Thoracic aorta (tissue), 2 donors: ENCODE measurements at regions not wholly inside any gene's neighbourhood (a gene's known extent, or its start where the extent isn't known, plus 50 kb on each side); places are given as distances from the start of the nearest gene placed in this dataset.

ENCODE experiments used
- ATAC-seq: fragments of 150-250 bp; one replicate; pipeline ENCODE4 v1.8.0; 2017; ENCODE audit warnings: low read depth; ENCODE audit not compliant: insufficient number of reproducible peaks, low FRiP score
- DNase-seq: peaks from one replicate; pipeline ENCODE4 v3.0.0-alpha.2; 2020; ENCODE audit warnings: low spot score
- H3K27ac ChIP-seq, 2 donors: fragments of 200-600 bp; sonication (generic); 1 replicate in 1 of 2; 2 replicates in 1 of 2; pipeline ENCODE4 v1.5.1; 2016; ENCODE audit warnings: mild to moderate bottlenecking in 2 of 2, moderate library complexity in 2 of 2
- H3K27me3 ChIP-seq: fragments of 200-600 bp; sonication (generic); replicated peaks from 2 replicates; pipeline ENCODE4 v1.6.0; 2016; ENCODE audit warnings: mild to moderate bottlenecking; ENCODE audit not compliant: insufficient read depth
- H3K36me3 ChIP-seq: fragments of 200-600 bp; sonication (generic); one replicate; pipeline ENCODE4 v1.5.1; 2016
- H3K4me1 ChIP-seq, 2 donors: fragments of 200-600 bp; sonication (generic); 1 replicate in 1 of 2; 2 replicates in 1 of 2; pipeline versions ENCODE4 v1.5.1 to v1.6.0; 2016; ENCODE audit warnings: low read depth in 2 of 2, mild to moderate bottlenecking in 1 of 2; ENCODE audit not compliant: control insufficient read depth in 1 of 2
- H3K4me3 ChIP-seq: fragments of 200-600 bp; sonication (generic); 2 replicates; pipeline ENCODE4 v1.5.1; 2016; ENCODE audit warnings: mild to moderate bottlenecking
- H3K9me3 ChIP-seq: fragments of 200-600 bp; sonication (generic); 2 replicates; pipeline ENCODE4 v1.5.1; 2016
- CTCF ChIP-seq: fragments of 200-600 bp; sonication (generic); IDR thresholded peaks from one replicate; pipeline ENCODE4 v1.5.1; 2019; ENCODE audit warnings: antibody characterized with exemption

GRCh38 chr15:96966554-96966953, 636.1 kb downstream of the NR2F2 start:
- ATAC-seq = no peak

GRCh38 chr15:96969732-96970710, 639.5 kb downstream of the NR2F2 start:
- Histone ChIP-seq H3K27me3 (no peaks in the 10 kb centered on the region), H3K27ac (no peak overlapping the region), H3K36me3 (no peaks in the 10 kb centered on the region), H3K9me3 (no peaks in the 10 kb centered on the region), H3K4me1 (no peaks in the 10 kb centered on the region), H3K4me3 (no peak overlapping the region)
- ATAC-seq = no peak
- no peak for DNase-seq
- no peak for TF ChIP-seq CTCF

More at GRCh38 chr15:96966554-96966953, 636.1 kb downstream of the NR2F2 start:
- Histone ChIP-seq H3K27ac (no peak overlapping the region), H3K4me3 (no peak overlapping the region), H3K27me3 (no peaks in the 10 kb centered on the region), H3K36me3 (no peaks in the 10 kb centered on the region), H3K9me3 (no peaks in the 10 kb centered on the region), H3K4me1 (no peaks in the 10 kb centered on the region)
- no peak for DNase-seq
- no peak for TF ChIP-seq CTCF

GRCh38 chr15:96972201-96972600, 641.7 kb downstream of the NR2F2 start:
- no peaks in the 10 kb centered on the region for H3K9me3 ChIP-seq
- ATAC-seq (no peak), DNase-seq (no peak)
- H3K4me3 ChIP-seq = no peak overlapping the region
- TF ChIP-seq CTCF = no peak
- no peak overlapping the region for H3K27ac ChIP-seq
- H3K36me3 ChIP-seq = no peaks in the 10 kb centered on the region
- H3K4me1 ChIP-seq = no peaks in the 10 kb centered on the region
- no peaks in the 10 kb centered on the region for H3K27me3 ChIP-seq

GRCh38 chr15:96974761-96975160, 644.3 kb downstream of the NR2F2 start:
- Histone ChIP-seq H3K9me3 (no peaks in the 10 kb centered on the region), H3K4me1 (no peaks in the 10 kb centered on the region), H3K27me3 (no peaks in the 10 kb centered on the region), H3K27ac (no peak overlapping the region), H3K4me3 (no peak overlapping the region), H3K36me3 (no peaks in the 10 kb centered on the region)
- ATAC-seq = no peak
- DNase-seq = no peak
- no peak for TF ChIP-seq CTCF

GRCh38 chr15:96977886-96978285, 647.4 kb downstream of the NR2F2 start:
- Histone ChIP-seq H3K4me1 (no peaks in the 10 kb centered on the region), H3K9me3 (no peaks in the 10 kb centered on the region), H3K27ac (no peak overlapping the region), H3K27me3 (no peaks in the 10 kb centered on the region), H3K4me3 (no peak overlapping the region), H3K36me3 (no peaks in the 10 kb centered on the region)
- no peak for ATAC-seq
- no peak for DNase-seq
- no peak for TF ChIP-seq CTCF
